Fibroblast of villous mesenchyme (primary cell): ENCODE measurements at regions not wholly inside any gene's neighbourhood (a gene's known extent, or its start where the extent isn't known, plus 50 kb on each side); places are given as distances from the start of the nearest gene placed in this dataset.

Source experiments
- DNase-seq: peaks from one replicate; pipeline ENCODE4 v3.0.0-alpha.2; 2010; ENCODE audit warnings: low read depth
- H3K4me3 ChIP-seq: 2 replicates; pipeline ENCODE4 v1.5.1; 2011; ENCODE audit warnings: low read depth, mild to moderate bottlenecking, low read length
- CTCF ChIP-seq: IDR thresholded peaks from 2 replicates; pipeline ENCODE4 v1.5.1; 2012; ENCODE audit warnings: low read depth, mild to moderate bottlenecking, low read length; ENCODE audit not compliant: insufficient read depth

- TF ChIP-seq CTCF, result peak; percentile 62
- H3K4me3 ChIP-seq, result no peak overlapping the region
Measured at GRCh38 chr7:131007439-131008330, 273.7 kb upstream of the KLF14 start.

GRCh38 chr7:131008840-131009711 lies 275.1 kb upstream of the KLF14 start:
- peak; percentile 79 for DNase-seq
- no peak overlapping the region for H3K4me3 ChIP-seq
- no peak for TF ChIP-seq CTCF

More at GRCh38 chr7:131007439-131008330, 273.7 kb upstream of the KLF14 start:
- peak; percentile 83 for DNase-seq

- no peak for DNase-seq
- no peak for TF ChIP-seq CTCF
- H3K4me3 ChIP-seq, result no peak overlapping the region
Measured at GRCh38 chr7:131010029-131010716, 276.2 kb upstream of the KLF14 start.

DNA sequence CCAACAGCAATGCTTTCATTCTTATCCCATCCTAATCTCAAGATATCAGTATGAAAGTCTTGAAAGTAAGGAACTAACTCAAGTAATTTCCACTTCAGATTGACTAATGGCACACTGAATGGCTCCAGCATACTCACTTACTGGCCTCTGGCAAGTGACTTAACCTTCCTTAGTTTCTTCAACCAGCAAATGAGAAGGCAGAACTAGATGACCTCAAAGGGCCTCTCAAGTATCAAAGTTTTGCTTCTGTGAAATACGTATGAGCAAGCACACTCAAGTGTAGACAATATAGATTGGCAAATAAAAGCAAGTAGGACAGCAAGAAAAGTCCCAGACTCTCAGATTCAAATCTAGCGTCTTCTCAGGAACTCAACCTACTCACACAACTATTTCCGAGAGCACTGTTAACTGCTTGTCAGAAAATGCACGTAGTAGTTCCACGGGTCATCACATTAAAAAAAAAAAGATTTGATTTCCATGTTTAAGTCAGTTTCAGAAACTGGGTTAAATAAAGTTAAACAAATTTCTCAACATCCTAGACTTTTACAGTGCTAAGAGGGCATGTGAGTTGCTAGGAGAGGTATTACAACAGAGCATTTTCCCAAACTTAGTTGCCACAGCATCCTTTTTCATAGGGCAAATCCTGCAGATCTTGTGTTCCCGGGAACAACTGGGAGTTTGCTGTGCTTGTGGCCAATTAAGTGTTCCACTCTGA lies 276.9 kb upstream of the KLF14 start:
- DNase-seq, result peak; percentile 93
- TF ChIP-seq CTCF, result no peak
- H3K4me3 ChIP-seq, result no peak overlapping the region

GRCh38 chr7:131011432-131011742 lies 277.4 kb upstream of the KLF14 start:
- DNase-seq, result no peak
- no peak overlapping the region for H3K4me3 ChIP-seq
- TF ChIP-seq CTCF, result no peak

- no peak overlapping the region for H3K4me3 ChIP-seq
Measured at GRCh38 chr7:131011976-131012375, 278.0 kb upstream of the KLF14 start.

More at GRCh38 chr7:131011976-131012375, 278.0 kb upstream of the KLF14 start:
- no peak for TF ChIP-seq CTCF
- DNase-seq, result peak; percentile 98
